Gastroesophageal sphincter (tissue), 4 donors: ENCODE measurements at regions not wholly inside any gene's neighbourhood (a gene's known extent, or its start where the extent isn't known, plus 50 kb on each side); places are given as distances from the start of the nearest gene placed in this dataset.
"Not testable (repeated sequence)": the region's sequence is repeated elsewhere in the genome, so short reads cannot be mapped to it uniquely, and the experiment has no call there.

Source experiments
- ATAC-seq: fragments of 150-250 bp; one replicate; pipeline ENCODE4 v1.9.1; 2016; ENCODE audit warnings: mild to moderate bottlenecking, moderate library complexity
- H3K27ac ChIP-seq, 4 donors: fragments of 200-600 bp; sonication (generic) in 3 of 4; 1 replicate in 3 of 4; 2 replicates in 1 of 4; pipeline ENCODE4 v1.5.1; 2016 to 2019
- H3K27me3 ChIP-seq: fragments of 200-600 bp; sonication (generic); one replicate; pipeline ENCODE4 v1.5.1; 2019
- H3K36me3 ChIP-seq, 2 donors: fragments of 200-600 bp; sonication (generic); one replicate each; pipeline ENCODE4 v1.5.1; 2019; ENCODE audit warnings: control low read depth in 1 of 2
- H3K4me1 ChIP-seq, 3 donors: fragments of 200-600 bp; sonication (generic); 1 replicate in 2 of 3; 2 replicates in 1 of 3; pipeline ENCODE4 v1.5.1; 2016 to 2019; ENCODE audit warnings: control low read depth in 2 of 3
- H3K4me3 ChIP-seq, 2 donors: fragments of 200-600 bp; sonication (generic); one replicate each; pipeline ENCODE4 v1.5.1; 2019; ENCODE audit warnings: mild to moderate bottlenecking in 1 of 2, moderate library complexity in 1 of 2
- H3K9me3 ChIP-seq, 3 donors: fragments of 200-600 bp; sonication (generic); one replicate each; pipeline ENCODE4 v1.5.1; 2017 to 2019; ENCODE audit warnings: control low read depth in 2 of 3
- EP300 ChIP-seq: sonication (generic); formaldehyde crosslinking; IDR thresholded peaks from one replicate; pipeline ENCODE4 v1.6.1; 2017; ENCODE audit warnings: antibody characterized with exemption, mild to moderate bottlenecking
- POLR2A ChIP-seq, 2 donors: fragments of 450-650 bp; IDR thresholded peaks; one replicate each; pipeline ENCODE4 v1.6.1; 2017; ENCODE audit warnings: antibody characterized with exemption in 2 of 2, mild to moderate bottlenecking in 2 of 2, moderate library complexity in 1 of 2
- POLR2AphosphoS5 ChIP-seq: sonication (generic); formaldehyde crosslinking; IDR thresholded peaks from one replicate; pipeline ENCODE4 v1.6.1; 2017; ENCODE audit warnings: antibody characterized with exemption
- WGBS, 2 donors: methylation state at CpG; one replicate each; pipeline ENCODE4 v1.1.5; 2018; ENCODE audit warnings: low coverage in 1 of 2; 5-methylcytosine and 5-hydroxymethylcytosine counted together
- TF ChIP-seq, protein P1 (sequence below), 4 experiments: fragments of 200-600 bp in 2 of 4; fragments of 450-650 bp in 2 of 4; sonication (generic) in 1 of 4; IDR thresholded peaks; one replicate each; pipeline ENCODE4 v1.5.1; 2017 to 2019; ENCODE audit warnings: antibody characterized with exemption in 4 of 4, mild to moderate bottlenecking in 2 of 4, moderate library complexity in 2 of 4

DNA sequence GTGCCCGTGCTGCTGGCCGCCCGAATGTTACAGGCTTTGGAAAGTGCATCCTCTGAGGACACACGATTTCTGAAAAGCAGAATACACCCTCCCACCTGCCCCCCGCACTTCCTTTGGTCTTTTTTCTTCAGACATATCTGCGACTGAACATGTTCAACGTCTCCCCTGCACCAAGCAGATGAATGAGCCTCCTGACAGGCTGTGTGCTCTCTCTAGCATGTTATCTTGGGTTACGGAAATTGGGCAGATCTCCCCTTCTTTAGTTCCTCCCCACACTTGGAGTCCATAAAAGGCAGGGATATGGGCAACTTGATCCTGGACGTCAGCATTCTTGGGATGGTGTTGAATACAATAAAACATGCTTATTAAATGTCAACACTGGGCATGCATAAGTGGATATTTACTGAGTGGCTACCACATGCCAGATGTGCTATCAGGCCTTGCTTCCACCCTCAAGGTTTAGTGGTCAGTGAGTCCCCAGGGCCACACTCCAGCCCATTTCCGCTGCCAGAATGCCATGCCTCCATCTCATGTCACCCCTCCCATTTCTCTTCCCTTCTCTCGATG, 130.4 kb downstream of the TRIM43 start:
- TF ChIP-seq POLR2AphosphoS5 (no peak), EP300 (no peak), POLR2A (IDR thresholded peaks at IDR 0.05) (no peak)
- TF ChIP-seq, protein P1, sequence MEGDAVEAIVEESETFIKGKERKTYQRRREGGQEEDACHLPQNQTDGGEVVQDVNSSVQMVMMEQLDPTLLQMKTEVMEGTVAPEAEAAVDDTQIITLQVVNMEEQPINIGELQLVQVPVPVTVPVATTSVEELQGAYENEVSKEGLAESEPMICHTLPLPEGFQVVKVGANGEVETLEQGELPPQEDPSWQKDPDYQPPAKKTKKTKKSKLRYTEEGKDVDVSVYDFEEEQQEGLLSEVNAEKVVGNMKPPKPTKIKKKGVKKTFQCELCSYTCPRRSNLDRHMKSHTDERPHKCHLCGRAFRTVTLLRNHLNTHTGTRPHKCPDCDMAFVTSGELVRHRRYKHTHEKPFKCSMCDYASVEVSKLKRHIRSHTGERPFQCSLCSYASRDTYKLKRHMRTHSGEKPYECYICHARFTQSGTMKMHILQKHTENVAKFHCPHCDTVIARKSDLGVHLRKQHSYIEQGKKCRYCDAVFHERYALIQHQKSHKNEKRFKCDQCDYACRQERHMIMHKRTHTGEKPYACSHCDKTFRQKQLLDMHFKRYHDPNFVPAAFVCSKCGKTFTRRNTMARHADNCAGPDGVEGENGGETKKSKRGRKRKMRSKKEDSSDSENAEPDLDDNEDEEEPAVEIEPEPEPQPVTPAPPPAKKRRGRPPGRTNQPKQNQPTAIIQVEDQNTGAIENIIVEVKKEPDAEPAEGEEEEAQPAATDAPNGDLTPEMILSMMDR (IDR thresholded peaks at IDR 0.05) = no peak
- WGBS, 2 donors = 77 to 85% methylated on average over 6 to 9 of the region's 11 CpGs
- H3K27me3 ChIP-seq = no peaks in the 10 kb centered on the region
- no peaks in the 10 kb centered on the region for H3K4me1 ChIP-seq
- no peak for ATAC-seq
- H3K27ac ChIP-seq = no peak overlapping the region
- no peak overlapping the region for H3K4me3 ChIP-seq
- no peaks in the 10 kb centered on the region for H3K9me3 ChIP-seq
- H3K36me3 ChIP-seq = no peaks in the 10 kb centered on the region

DNA sequence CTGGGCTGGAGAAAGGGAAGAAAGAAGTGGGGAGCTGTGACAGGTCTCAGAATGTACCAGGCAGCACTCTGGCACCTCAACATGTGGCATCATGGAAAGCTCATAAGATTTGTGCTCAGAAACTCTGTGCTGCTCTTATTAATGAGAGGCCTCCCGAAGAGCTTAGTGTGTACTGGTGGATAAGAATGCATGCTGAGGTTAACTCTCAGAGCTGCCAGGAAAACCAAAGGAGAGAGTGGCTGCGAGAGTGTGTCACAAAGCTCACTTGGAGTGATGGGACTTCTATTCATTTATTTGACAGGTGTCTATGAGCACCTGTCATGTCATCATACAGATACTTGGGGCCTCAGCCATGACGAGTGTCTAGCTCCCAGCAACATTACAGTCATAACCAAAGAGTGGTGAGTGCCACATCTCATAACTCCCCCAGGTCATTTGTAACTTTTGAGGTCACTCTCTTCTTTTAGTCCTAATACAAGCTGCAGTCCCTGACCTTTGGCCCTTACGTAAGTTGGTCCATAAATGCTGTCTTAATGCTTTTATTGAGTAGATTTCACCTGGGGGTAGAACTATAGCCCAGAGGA, 131.9 kb downstream of the TRIM43 start:
- not testable (repeated sequence) for ATAC-seq, H3K4me3 ChIP-seq, H3K4me1 ChIP-seq, H3K36me3 ChIP-seq, H3K27ac ChIP-seq, H3K9me3 ChIP-seq, H3K27me3 ChIP-seq
- WGBS, 2 donors = 71 to 86% methylated on average over 3 to 4 of the region's 4 CpGs

DNA sequence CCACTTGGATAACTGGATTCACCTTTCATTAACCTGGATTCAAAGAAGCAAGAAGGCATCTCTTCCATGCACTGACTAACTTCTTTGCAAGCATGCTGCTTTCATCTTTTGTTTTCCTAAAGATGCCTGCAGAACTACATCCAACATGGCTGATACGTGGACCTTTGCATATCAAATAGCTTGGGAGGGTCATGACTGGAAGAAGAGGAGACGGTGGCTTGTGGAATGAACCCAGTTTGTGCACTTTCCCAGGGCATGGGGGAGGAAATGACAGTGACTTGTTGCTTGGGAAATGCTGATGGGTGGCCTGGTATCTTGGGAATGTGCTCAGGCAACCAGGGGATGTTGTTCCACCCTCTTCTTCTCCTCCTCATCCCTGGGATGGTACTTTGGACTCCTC, 133.4 kb downstream of the TRIM43 start:
- not testable (repeated sequence) for H3K27ac ChIP-seq, ATAC-seq, H3K9me3 ChIP-seq, H3K27me3 ChIP-seq, H3K36me3 ChIP-seq, H3K4me3 ChIP-seq, H3K4me1 ChIP-seq
- 29 to 57% methylated on average over 1 to 2 of the region's 2 CpGs for WGBS, 2 donors

DNA sequence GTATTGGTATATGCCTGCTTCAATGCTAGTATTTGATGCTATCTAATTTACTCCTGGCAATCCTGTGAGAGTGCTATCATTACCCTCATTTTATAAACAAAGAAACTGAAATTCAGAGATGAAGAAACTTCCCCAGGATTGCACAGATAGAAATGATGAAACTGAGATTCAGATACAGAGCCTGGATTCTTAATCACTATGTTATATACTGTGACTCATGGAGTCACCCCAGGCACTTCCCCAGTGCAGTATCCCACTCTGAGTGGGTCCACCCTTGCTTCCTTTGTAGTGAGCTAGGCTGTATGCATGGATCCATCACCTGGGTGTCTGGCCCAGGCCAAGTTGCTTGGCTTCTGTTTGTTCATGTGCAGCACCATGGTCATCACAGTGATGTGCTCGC, 133.9 kb downstream of the TRIM43 start:
- H3K9me3 ChIP-seq, H3K4me1 ChIP-seq, ATAC-seq, H3K36me3 ChIP-seq, H3K27ac ChIP-seq, H3K4me3 ChIP-seq, H3K27me3 ChIP-seq: not testable (repeated sequence)
- no CpG with 5 or more reads among the region's 1 CpG for WGBS, 2 donors

DNA sequence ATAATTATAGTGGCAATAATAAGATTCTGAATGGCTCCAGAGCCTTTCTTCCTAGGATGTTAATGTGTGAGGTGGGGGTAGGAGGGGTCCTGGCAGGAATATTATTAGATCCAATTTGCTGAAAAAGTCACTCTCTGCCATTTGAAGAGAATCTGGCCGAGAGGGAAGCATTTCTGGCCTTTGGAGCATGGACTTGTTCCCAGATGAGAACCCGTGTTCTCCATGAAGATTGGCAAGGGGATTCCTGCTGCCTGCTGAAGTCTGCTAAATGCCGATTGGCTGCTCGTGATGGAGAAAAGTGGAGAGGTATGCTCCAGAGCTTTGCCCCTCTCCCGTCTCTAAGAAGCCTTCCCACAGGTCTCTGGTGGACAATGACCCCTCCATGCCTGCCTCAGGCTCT, 135.6 kb downstream of the TRIM43 start:
- H3K36me3 ChIP-seq, H3K9me3 ChIP-seq, H3K4me1 ChIP-seq, H3K4me3 ChIP-seq, H3K27me3 ChIP-seq, H3K27ac ChIP-seq, ATAC-seq: not testable (repeated sequence)
- 93% methylated on average over 3 of the region's 5 CpGs; no CpG with 5 or more reads in 1 of the 2 donors for WGBS, 2 donors

DNA sequence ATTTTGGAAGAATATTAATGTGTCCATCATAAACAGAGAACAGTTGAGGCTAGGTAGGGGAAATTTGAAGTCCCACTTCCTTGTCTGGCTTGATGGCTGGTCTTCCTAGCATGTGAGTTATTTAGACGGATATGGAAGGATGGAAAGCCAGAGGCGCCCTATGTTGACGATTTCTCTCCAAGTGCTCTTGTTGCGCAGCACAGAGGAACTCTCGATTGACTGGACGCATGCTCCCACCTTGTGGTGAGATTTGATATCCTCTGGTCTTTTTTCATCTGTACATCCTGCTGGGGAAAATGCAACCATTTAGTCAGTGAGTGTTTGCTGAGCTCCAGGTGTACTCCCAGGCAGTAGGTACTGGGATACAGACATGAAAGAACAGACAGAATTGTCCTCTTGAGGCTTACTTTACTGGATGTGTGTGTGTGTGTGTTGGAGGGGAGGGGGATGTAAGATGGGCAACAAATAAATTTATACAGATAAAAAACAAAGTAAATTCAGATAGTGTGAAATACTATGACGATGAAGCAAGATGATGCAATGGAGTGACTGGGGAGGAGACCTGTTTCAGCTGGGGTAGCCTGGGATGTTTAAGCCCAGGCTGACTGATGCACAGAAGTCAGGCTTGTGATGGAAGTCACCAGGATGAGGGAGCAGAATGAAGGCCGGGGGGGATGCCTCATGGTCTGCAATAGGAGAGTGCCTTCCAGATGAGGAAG, 137.2 kb downstream of the TRIM43 start:
- H3K4me1 ChIP-seq = no peaks in the 10 kb centered on the region
- peak; percentile 91 for ATAC-seq
- H3K27me3 ChIP-seq = peaks cover 11% of the 10 kb centered on the region
- no peak overlapping the region for H3K27ac ChIP-seq
- no peaks in the 10 kb centered on the region for H3K9me3 ChIP-seq
- H3K4me3 ChIP-seq = no peak overlapping the region
- H3K36me3 ChIP-seq = no peaks in the 10 kb centered on the region
- 10 to 23% methylated on average over 7 of the region's 8 CpGs for WGBS, 2 donors
- TF ChIP-seq EP300 = no peak
- TF ChIP-seq, protein P1 (IDR thresholded peaks at IDR 0.05) = peak; percentile 59 to 85 (median 82)

DNA sequence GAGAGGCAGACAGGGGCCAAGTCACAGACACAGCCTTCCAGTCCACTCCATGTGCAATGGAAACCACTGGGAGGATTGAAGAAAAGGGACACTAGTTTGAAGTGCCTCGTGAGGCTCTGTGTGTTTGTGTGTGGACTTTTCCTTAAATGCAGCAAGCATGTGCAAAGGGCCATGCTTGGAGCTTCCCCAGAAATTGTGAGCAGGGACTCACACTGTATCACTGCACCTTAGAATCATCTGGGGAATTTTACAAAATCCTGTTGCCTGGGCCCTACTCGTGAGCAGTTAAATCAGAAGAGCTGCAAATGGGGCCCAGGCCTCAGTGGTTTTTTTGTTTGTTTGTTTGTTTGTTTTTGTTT, 137.8 kb downstream of the TRIM43 start:
- Histone ChIP-seq H3K4me3 (no peak overlapping the region), H3K9me3 (no peaks in the 10 kb centered on the region), H3K4me1 (no peaks in the 10 kb centered on the region), H3K27ac (no peak overlapping the region), H3K27me3 (peaks cover 11% of the 10 kb centered on the region), H3K36me3 (no peaks in the 10 kb centered on the region)
- no peak for ATAC-seq
- 71 to 80% methylated on average over 2 of the region's 2 CpGs for WGBS, 2 donors
- TF ChIP-seq, protein P1 (IDR thresholded peaks at IDR 0.05) = no peak
- no peak for TF ChIP-seq POLR2A (IDR thresholded peaks at IDR 0.05)
- TF ChIP-seq EP300 = no peak
- TF ChIP-seq POLR2AphosphoS5 = no peak
